ENCODE measurements at regions not wholly inside any gene's neighbourhood (a gene's known extent, or its start where the extent isn't known, plus 50 kb on each side); places are given as distances from the start of the nearest gene placed in this dataset.

GRCh38 chr4:180664766-180665368, 1578.3 kb upstream of the TENM3 start:
- TF ChIP-seq CTCF (IDR thresholded peaks at IDR 0.05), result peak; percentile 58 to 82 (median 72)
- no peak for TF ChIP-seq POLR2A (IDR thresholded peaks at IDR 0.05)

All from heart left ventricle (tissue), 13 donors.